DMS79 (cell line): ENCODE measurements at regions not wholly inside any gene's neighbourhood (a gene's known extent, or its start where the extent isn't known, plus 50 kb on each side); places are given as distances from the start of the nearest gene placed in this dataset.

ENCODE experiments used
- DNase-seq: peaks from one replicate; lab custom pipeline; 2025; lab: John Stamatoyannopoulos, UW

- no peak for DNase-seq
Measured at GRCh38 chr3:124091716-124092115, 99.8 kb upstream of the ROPN1 start.

GRCh38 chr3:124092811-124093210 lies 100.9 kb upstream of the ROPN1 start:
- no peak for DNase-seq

GRCh38 chr3:124094496-124094895 lies 102.6 kb upstream of the ROPN1 start:
- DNase-seq, result no peak

GRCh38 chr3:124097362-124098131 lies 105.6 kb upstream of the ROPN1 start:
- DNase-seq, result no peak

- no peak for DNase-seq
Measured at GRCh38 chr3:124101643-124102042, 109.7 kb upstream of the ROPN1 start.

GRCh38 chr3:124107104-124107890 lies 115.4 kb upstream of the ROPN1 start:
- DNase-seq, result no peak

GRCh38 chr3:124108446-124108845 lies 116.5 kb upstream of the ROPN1 start:
- no peak for DNase-seq

GRCh38 chr3:124113485-124113884 lies 121.6 kb upstream of the ROPN1 start:
- DNase-seq, result no peak

- DNase-seq, result no peak
Measured at GRCh38 chr3:124115279-124115678, 123.4 kb upstream of the ROPN1 start.

- DNase-seq, result no peak
Measured at GRCh38 chr3:124115956-124116355, 124.0 kb upstream of the ROPN1 start.

GRCh38 chr3:124116906-124117305 lies 125.0 kb upstream of the ROPN1 start:
- DNase-seq, result peak; percentile 10

- DNase-seq, result no peak
Measured at GRCh38 chr3:124117486-124117885, 125.6 kb upstream of the ROPN1 start.

- DNase-seq, result no peak
Measured at GRCh38 chr3:124118397-124118796, 126.5 kb upstream of the ROPN1 start.

- DNase-seq, result no peak
Measured at GRCh38 chr3:124119056-124119716, 127.3 kb upstream of the ROPN1 start.

GRCh38 chr3:124121379-124122312 lies 129.7 kb upstream of the ROPN1 start:
- DNase-seq, result no peak

- no peak for DNase-seq
Measured at GRCh38 chr3:124125315-124125714, 133.4 kb upstream of the ROPN1 start.

- no peak for DNase-seq
Measured at GRCh38 chr3:124126436-124127023, 134.6 kb upstream of the ROPN1 start.

- no peak for DNase-seq
Measured at GRCh38 chr3:124131158-124131557, 139.2 kb upstream of the ROPN1 start.

- no peak for DNase-seq
Measured at GRCh38 chr3:124131580-124131979, 139.7 kb upstream of the ROPN1 start.

- DNase-seq, result no peak
Measured at GRCh38 chr3:124132813-124133212, 140.9 kb upstream of the ROPN1 start.

- DNase-seq, result no peak
Measured at GRCh38 chr3:124133366-124133940, 141.5 kb upstream of the ROPN1 start.
